Urothelium cell line (cell line): ENCODE measurements at regions not wholly inside any gene's neighbourhood (a gene's known extent, or its start where the extent isn't known, plus 50 kb on each side); places are given as distances from the start of the nearest gene placed in this dataset.

Experiments used
- DNase-seq: peaks from one replicate; pipeline ENCODE4 v3.0.0; 2011; ENCODE audit warnings: low spot score, mixed read lengths
- FAIRE-seq: peaks from 2 replicates; lab custom pipeline; 2011; peaks lifted over from hg19 to GRCh38; lab: Jason Lieb, UNC

GRCh38 chr1:198106011-198106410 is 50.8 kb upstream of the NEK7 start:
- FAIRE-seq (no peak), DNase-seq (no peak)
